ENCODE measurements at regions not wholly inside any gene's neighbourhood (a gene's known extent, or its start where the extent isn't known, plus 50 kb on each side); places are given as distances from the start of the nearest gene placed in this dataset.

DNA sequence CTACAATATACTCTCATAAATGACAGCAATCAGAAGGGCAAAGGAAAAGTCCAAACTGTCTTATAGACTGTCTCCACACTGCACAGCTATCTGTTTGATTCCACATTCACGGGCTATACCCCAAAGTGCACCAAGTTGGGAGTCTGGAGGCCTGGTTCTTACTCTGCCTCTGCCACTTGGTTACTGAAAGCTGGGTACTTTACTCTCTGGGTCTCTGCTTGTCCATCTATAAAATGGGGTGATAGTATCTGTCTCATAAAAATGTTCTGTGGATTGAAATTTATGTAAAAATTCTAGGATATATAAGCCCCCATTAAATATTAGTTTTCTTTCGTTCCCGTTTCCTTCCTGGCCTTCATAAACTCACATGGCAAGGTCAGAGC, 86.5 kb downstream of the CD164 start:
- no peaks in the 10 kb centered on the region for H3K27me3 ChIP-seq
- intact Hi-C loops (cut with DNase I; ENCODE audit: low total_unique reads), result loop anchor here (5.0 kb wide), 1 partner anchor 87 kb away; the partner anchor contains the start of gene CD164
- H3K9me3 ChIP-seq, result no peaks in the 10 kb centered on the region
- H3K36me3 ChIP-seq, result no peaks in the 10 kb centered on the region
- no peak overlapping the region for H3K4me3 ChIP-seq
- H3K4me1 ChIP-seq, result peaks cover 0 to 44% (median 22%) of the 10 kb centered on the region in 4 donors
- no peak for DNase-seq
- TF ChIP-seq, protein P1, sequence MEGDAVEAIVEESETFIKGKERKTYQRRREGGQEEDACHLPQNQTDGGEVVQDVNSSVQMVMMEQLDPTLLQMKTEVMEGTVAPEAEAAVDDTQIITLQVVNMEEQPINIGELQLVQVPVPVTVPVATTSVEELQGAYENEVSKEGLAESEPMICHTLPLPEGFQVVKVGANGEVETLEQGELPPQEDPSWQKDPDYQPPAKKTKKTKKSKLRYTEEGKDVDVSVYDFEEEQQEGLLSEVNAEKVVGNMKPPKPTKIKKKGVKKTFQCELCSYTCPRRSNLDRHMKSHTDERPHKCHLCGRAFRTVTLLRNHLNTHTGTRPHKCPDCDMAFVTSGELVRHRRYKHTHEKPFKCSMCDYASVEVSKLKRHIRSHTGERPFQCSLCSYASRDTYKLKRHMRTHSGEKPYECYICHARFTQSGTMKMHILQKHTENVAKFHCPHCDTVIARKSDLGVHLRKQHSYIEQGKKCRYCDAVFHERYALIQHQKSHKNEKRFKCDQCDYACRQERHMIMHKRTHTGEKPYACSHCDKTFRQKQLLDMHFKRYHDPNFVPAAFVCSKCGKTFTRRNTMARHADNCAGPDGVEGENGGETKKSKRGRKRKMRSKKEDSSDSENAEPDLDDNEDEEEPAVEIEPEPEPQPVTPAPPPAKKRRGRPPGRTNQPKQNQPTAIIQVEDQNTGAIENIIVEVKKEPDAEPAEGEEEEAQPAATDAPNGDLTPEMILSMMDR (IDR thresholded peaks at IDR 0.05), result no peak
- no peak overlapping the region for H3K27ac ChIP-seq

GRCh38 chr6:109295109-109295773, 87.0 kb downstream of the CD164 start:
- Histone ChIP-seq H3K36me3 (no peaks in the 10 kb centered on the region), H3K27ac (no peak overlapping the region), H3K9me3 (no peaks in the 10 kb centered on the region), H3K27me3 (peaks cover 0 to 5% of the 10 kb centered on the region in 2 donors), H3K4me3 (no peak overlapping the region), H3K4me1 (peaks cover 0 to 39% (median 18%) of the 10 kb centered on the region in 4 donors)
- intact Hi-C loops (cut with DNase I; ENCODE audit: low total_unique reads), result loop anchor here (5.0 kb wide), 1 partner anchor 87 kb away; the partner anchor contains the start of gene CD164
- DNase-seq, result no peak
- TF ChIP-seq, protein P1 (IDR thresholded peaks at IDR 0.05), result no peak

- H3K36me3 ChIP-seq, result no peaks in the 10 kb centered on the region
- TF ChIP-seq, protein P1 (IDR thresholded peaks at IDR 0.05), result no peak
- intact Hi-C loops (cut with DNase I; ENCODE audit: low total_unique reads), result no loop called here
- no peak overlapping the region for H3K27ac ChIP-seq
- H3K4me1 ChIP-seq, result peaks cover 0 to 17% (median 8%) of the 10 kb centered on the region in 4 donors
- H3K9me3 ChIP-seq, result no peaks in the 10 kb centered on the region
- H3K27me3 ChIP-seq, result peaks cover 0 to 5% of the 10 kb centered on the region in 2 donors
- no peak for DNase-seq
- H3K4me3 ChIP-seq, result no peak overlapping the region
Observed at GRCh38 chr6:109292983-109293586, 89.2 kb downstream of the CD164 start.

GRCh38 chr6:109292420-109292819, 89.8 kb downstream of the CD164 start:
- DNase-seq, result no peak
- Histone ChIP-seq H3K27me3 (peaks cover 0 to 5% of the 10 kb centered on the region in 2 donors), H3K36me3 (no peaks in the 10 kb centered on the region), H3K4me1 (peaks cover 0 to 11% (median 4%) of the 10 kb centered on the region in 4 donors), H3K9me3 (no peaks in the 10 kb centered on the region), H3K4me3 (no peak overlapping the region), H3K27ac (no peak overlapping the region)
- intact Hi-C loops (cut with DNase I; ENCODE audit: low total_unique reads), result no loop called here
- TF ChIP-seq, protein P1 (IDR thresholded peaks at IDR 0.05), result no peak

DNA sequence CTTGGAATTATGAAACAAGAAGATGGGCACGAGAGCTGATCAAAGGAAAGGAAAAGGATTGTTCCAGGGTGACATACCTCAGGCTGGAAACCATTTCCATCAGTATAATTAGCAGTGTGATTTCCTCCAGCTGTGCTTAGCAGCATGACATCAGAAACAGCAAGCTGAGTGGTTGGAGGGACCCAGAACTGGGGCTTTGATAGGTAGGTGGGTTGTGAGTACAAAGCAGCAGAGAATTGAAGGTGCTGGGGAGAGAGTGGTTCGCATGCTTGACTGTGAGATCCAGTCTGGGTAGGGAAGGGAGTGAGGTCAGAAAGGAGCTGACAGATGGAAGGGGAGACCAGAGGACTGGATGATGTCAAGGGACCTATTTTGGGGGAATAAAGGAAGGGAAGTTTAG, 90.4 kb downstream of the CD164 start:
- Histone ChIP-seq H3K27me3 (peaks cover 0 to 5% of the 10 kb centered on the region in 2 donors), H3K27ac (no peak overlapping the region), H3K9me3 (no peaks in the 10 kb centered on the region), H3K4me1 (peaks cover 0 to 6% (median 1%) of the 10 kb centered on the region in 4 donors), H3K4me3 (no peak overlapping the region), H3K36me3 (no peaks in the 10 kb centered on the region)
- no peak for DNase-seq
- TF ChIP-seq, protein P1 (IDR thresholded peaks at IDR 0.05), result no peak
- intact Hi-C loops (cut with DNase I; ENCODE audit: low total_unique reads), result no loop called here

Measured in tibial artery (tissue), 4 donors.